ENCODE measurements at regions not wholly inside any gene's neighbourhood (a gene's known extent, or its start where the extent isn't known, plus 50 kb on each side); places are given as distances from the start of the nearest gene placed in this dataset.

GRCh38 chr2:222024932-222025880 lies 273.6 kb downstream of the PAX3 start:
- TF ChIP-seq CTCF (IDR thresholded peaks at IDR 0.05; ENCODE audit: low read length) (peak; percentile 59), EZH2 (IDR thresholded peaks at IDR 0.05; ENCODE audit: borderline replicate concordance, low read length) (no peak)
